Spleen (tissue), 11 donors: ENCODE measurements at regions not wholly inside any gene's neighbourhood (a gene's known extent, or its start where the extent isn't known, plus 50 kb on each side); places are given as distances from the start of the nearest gene placed in this dataset.

Experiments used
- DNase-seq: peaks from one replicate; pipeline ENCODE4 v3.0.0-alpha.2; 2020
- H3K27ac ChIP-seq, 8 donors: fragments of 200-600 bp; sonication (generic) in 7 of 8; 1 replicate in 4 of 8; 2 replicates in 4 of 8; pipeline versions ENCODE4 v1.5.0 to v1.8.0; 2016 to 2021; ENCODE audit warnings: inconsistent platforms in 4 of 8, mild to moderate bottlenecking in 4 of 8, moderate library complexity in 1 of 8
- H3K27me3 ChIP-seq, 7 donors: fragments of 200-600 bp; sonication (generic) in 6 of 7; replicated peaks in 1 of 7; 1 replicate in 4 of 7; 2 replicates in 3 of 7; pipeline versions ENCODE4 v1.5.0 to v1.8.0; 2016 to 2021; ENCODE audit warnings: inconsistent platforms in 3 of 7, mild to moderate bottlenecking in 1 of 7
- H3K36me3 ChIP-seq, 6 donors: fragments of 200-600 bp; sonication (generic) in 5 of 6; 1 replicate in 4 of 6; 2 replicates in 2 of 6; pipeline versions ENCODE4 v1.5.0 to v1.8.0; 2016 to 2021; ENCODE audit warnings: inconsistent platforms in 2 of 6
- H3K4me1 ChIP-seq, 6 donors: fragments of 200-600 bp; sonication (generic) in 5 of 6; 1 replicate in 3 of 6; 2 replicates in 3 of 6; pipeline versions ENCODE4 v1.5.0 to v1.8.0; 2016 to 2021; ENCODE audit warnings: inconsistent platforms in 3 of 6
- H3K4me3 ChIP-seq, 8 donors: fragments of 200-600 bp; sonication (generic) in 7 of 8; 1 replicate in 4 of 8; 2 replicates in 4 of 8; pipeline versions ENCODE4 v1.5.0 to v1.8.0; 2016 to 2021; ENCODE audit warnings: inconsistent platforms in 4 of 8, mild to moderate bottlenecking in 4 of 8, moderate library complexity in 2 of 8
- H3K9me3 ChIP-seq, 8 donors: fragments of 200-600 bp; sonication (generic) in 7 of 8; 1 replicate in 4 of 8; 2 replicates in 4 of 8; pipeline versions ENCODE4 v1.5.0 to v1.8.0; 2016 to 2021; ENCODE audit warnings: inconsistent platforms in 4 of 8
- CTCF ChIP-seq, 11 experiments: fragments of 200-600 bp in 7 of 11; fragments of 450-650 bp in 4 of 11; sonication (generic) in 4 of 11; IDR thresholded peaks in 8 of 11; conservative IDR thresholded peaks in 3 of 11; 1 replicate in 7 of 11; 2 replicates in 4 of 11; pipeline versions ENCODE4 v1.4.0 to v1.8.0; 2016 to 2021; ENCODE audit warnings: antibody characterized with exemption in 11 of 11, inconsistent platforms in 4 of 11, mild to moderate bottlenecking in 1 of 11
- POLR2A ChIP-seq, 3 donors: fragments of 450-650 bp; IDR thresholded peaks; one replicate each; pipeline ENCODE4 v1.5.1; 2017; ENCODE audit warnings: antibody characterized with exemption in 3 of 3, mild to moderate bottlenecking in 1 of 3
- POLR2AphosphoS5 ChIP-seq, 3 donors: sonication (generic); formaldehyde crosslinking; IDR thresholded peaks; one replicate each; pipeline ENCODE4 v1.5.1; 2017; ENCODE audit warnings: antibody characterized with exemption in 3 of 3
- WGBS, 5 donors: extraction: QIAGEN DNeasy Blood & Tissue Kit in 3 of 5; methylation state at CpG; one replicate each; pipeline versions ENCODE4 v1.1.5 to v1.1.7; 2013 to 2018; 5-methylcytosine and 5-hydroxymethylcytosine counted together
- intact Hi-C: fragments of 100-400 bp; cut with DNase I; formaldehyde crosslinking; loops from one replicate; pipeline ENCODE4 v1.15.0; 2023; ENCODE audit warnings: low total_unique reads
- donor health status: healthy with polysubstance abuse.
- donor health status: DM: no; HTN: no; CAD: no; lungs with moderate emphysema.
- donor health status: DM: no; HTN: no; CAD: no.
- donor health status: Bipolar disorder and iron deficiency.
- donor health status: healthy.
- donor health status: DM: no; HTN: no; CAD: no.
- donor health status: DM: yes; HTN: yes; CAD: no.

DNA sequence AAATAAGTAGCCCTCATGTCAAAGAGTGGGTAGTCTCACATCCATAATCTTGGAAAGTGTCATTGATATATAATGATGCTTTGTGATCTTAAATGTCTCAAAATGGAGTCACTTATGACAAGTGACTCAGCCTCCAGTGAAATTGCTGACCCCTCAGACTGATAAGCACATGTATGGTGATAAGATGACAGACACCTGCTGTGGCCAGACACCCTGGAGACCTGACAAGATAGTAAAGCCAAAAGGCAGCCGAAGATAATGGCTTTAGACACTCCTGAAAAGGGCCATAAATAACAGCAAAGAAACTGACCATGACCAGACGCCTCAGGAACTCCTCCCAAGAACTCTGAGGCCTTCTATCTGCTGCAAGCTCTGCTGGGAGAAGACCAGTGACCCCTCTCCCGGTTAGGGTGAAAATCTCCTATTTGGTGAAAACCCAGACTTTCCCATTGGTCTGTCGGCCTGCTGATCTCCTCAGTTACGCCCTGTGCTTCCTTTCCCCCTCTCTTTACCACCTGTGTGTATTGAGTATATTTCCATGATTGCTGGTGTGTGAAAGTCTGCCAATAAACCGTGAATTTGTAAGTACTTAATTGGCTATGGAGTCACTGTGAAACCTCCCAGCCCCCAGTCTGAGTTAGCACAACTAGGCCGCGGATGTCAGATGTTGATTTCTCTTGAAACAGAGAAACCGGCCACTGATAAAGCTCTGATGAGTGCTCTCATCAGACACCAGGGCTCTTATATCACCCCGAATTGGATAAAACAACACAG, 226.7 kb upstream of the MYOCD start:
- no peaks in the 10 kb centered on the region for H3K36me3 ChIP-seq
- H3K27me3 ChIP-seq = no peaks in the 10 kb centered on the region
- WGBS, 5 donors = 64 to 71% (median 66%) methylated on average over 10 of the region's 10 CpGs
- intact Hi-C loops = no loop called here
- no peak overlapping the region for H3K4me3 ChIP-seq
- H3K27ac ChIP-seq = no peak overlapping the region
- H3K9me3 ChIP-seq = peaks cover 0 to 8% (median 0%) of the 10 kb centered on the region in 8 donors
- TF ChIP-seq POLR2A (IDR thresholded peaks at IDR 0.05) = no peak
- no peak for TF ChIP-seq POLR2AphosphoS5 (IDR thresholded peaks at IDR 0.05)
- TF ChIP-seq CTCF (IDR thresholded peaks at IDR 0.05 in 8 of 11, conservative IDR thresholded peaks at IDR 0.05 in 3 of 11) = no peak
- no peak for DNase-seq
- H3K4me1 ChIP-seq = no peaks in the 10 kb centered on the region

GRCh38 chr17:12445331-12445730, 220.4 kb upstream of the MYOCD start:
- Histone ChIP-seq H3K27me3 (no peaks in the 10 kb centered on the region), H3K9me3 (peaks cover 0 to 22% (median 12%) of the 10 kb centered on the region in 8 donors), H3K27ac (no peak overlapping the region), H3K4me3 (no peak overlapping the region), H3K36me3 (no peaks in the 10 kb centered on the region), H3K4me1 (no peaks in the 10 kb centered on the region)
- TF ChIP-seq POLR2AphosphoS5 (IDR thresholded peaks at IDR 0.05) (no peak), CTCF (IDR thresholded peaks at IDR 0.05 in 8 of 11, conservative IDR thresholded peaks at IDR 0.05 in 3 of 11) (no peak), POLR2A (IDR thresholded peaks at IDR 0.05) (no peak)
- intact Hi-C loops = loop anchor here (10.0 kb wide), 1 partner anchor 61 kb away; no protein-coding TSS in a partner anchor
- no peak for DNase-seq
- 57 to 65% (median 63%) methylated on average over 1 of the region's 1 CpG for WGBS, 5 donors

DNA sequence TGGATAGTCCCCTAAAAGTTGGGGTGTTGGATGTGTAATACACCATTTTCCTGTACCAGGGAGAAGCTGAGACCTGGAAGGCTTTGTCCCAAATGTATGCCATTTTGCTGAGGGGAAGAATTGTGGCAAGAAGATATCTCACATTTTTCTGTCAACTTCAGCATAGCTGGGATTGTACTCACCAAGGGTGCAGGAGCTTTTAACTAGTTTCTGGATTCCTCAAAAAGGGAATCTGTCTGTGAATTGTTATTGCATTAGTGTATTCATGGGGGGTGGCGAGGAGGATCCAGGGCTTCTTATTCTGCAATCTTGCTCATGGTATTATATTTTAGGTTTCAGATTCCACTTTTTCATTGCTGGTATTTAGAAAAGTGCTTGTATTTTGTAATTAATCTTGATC, 208.2 kb upstream of the MYOCD start:
- peaks cover 0 to 22% (median 16%) of the 10 kb centered on the region in 8 donors for H3K9me3 ChIP-seq
- no peaks in the 10 kb centered on the region for H3K4me1 ChIP-seq
- H3K27me3 ChIP-seq = no peaks in the 10 kb centered on the region
- intact Hi-C loops = no loop called here
- TF ChIP-seq POLR2AphosphoS5 (IDR thresholded peaks at IDR 0.05) (no peak), POLR2A (IDR thresholded peaks at IDR 0.05) (no peak), CTCF (IDR thresholded peaks at IDR 0.05 in 8 of 11, conservative IDR thresholded peaks at IDR 0.05 in 3 of 11) (no peak)
- no peak for DNase-seq
- H3K27ac ChIP-seq = no peak overlapping the region
- H3K36me3 ChIP-seq = no peaks in the 10 kb centered on the region
- H3K4me3 ChIP-seq = no peak overlapping the region
- 62 to 96% (median 78%) methylated on average over 1 of the region's 1 CpG for WGBS, 5 donors

DNA sequence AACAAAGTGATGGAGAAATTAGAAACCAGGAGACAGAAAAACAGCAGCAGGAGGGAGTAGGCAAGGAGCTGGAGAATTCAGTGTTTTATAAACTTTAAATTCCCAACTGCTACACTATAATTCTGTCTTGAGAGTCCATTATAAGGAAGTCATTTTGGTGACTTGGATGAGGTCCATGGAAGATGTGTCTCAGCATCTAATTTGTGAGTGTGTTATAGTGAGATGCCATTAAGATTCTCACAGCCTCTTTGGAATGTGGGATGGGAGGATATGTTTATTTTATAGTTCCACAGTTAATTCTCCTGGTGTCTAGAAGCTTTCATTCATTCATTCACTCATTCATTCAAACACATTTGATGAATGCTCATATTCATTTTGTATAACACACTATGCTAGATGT, 206.0 kb upstream of the MYOCD start:
- Histone ChIP-seq H3K27ac (no peak overlapping the region), H3K4me3 (no peak overlapping the region), H3K4me1 (no peaks in the 10 kb centered on the region), H3K36me3 (no peaks in the 10 kb centered on the region), H3K9me3 (peaks cover 0 to 22% (median 16%) of the 10 kb centered on the region in 8 donors), H3K27me3 (no peaks in the 10 kb centered on the region)
- DNase-seq = no peak
- no peak for TF ChIP-seq POLR2AphosphoS5 (IDR thresholded peaks at IDR 0.05)
- TF ChIP-seq POLR2A (IDR thresholded peaks at IDR 0.05) = no peak
- TF ChIP-seq CTCF (IDR thresholded peaks at IDR 0.05 in 8 of 11, conservative IDR thresholded peaks at IDR 0.05 in 3 of 11) = no peak
- intact Hi-C loops = no loop called here
